ENCODE measurements at regions not wholly inside any gene's neighbourhood (a gene's known extent, or its start where the extent isn't known, plus 50 kb on each side); places are given as distances from the start of the nearest gene placed in this dataset.

- no peak overlapping the region for H3K4me3 ChIP-seq
- WGBS, 5 donors = 40 to 78% (median 58%) methylated on average over 3 of the region's 3 CpGs
- no peak for TF ChIP-seq POLR2A (IDR thresholded peaks at IDR 0.05)
- TF ChIP-seq POLR2AphosphoS5 (IDR thresholded peaks at IDR 0.05) = no peak
- no peak for TF ChIP-seq EP300 (IDR thresholded peaks at IDR 0.05)
- TF ChIP-seq CTCF (IDR thresholded peaks at IDR 0.05) = no peak
- H3K4me1 ChIP-seq = no peaks in the 10 kb centered on the region
- H3K9me3 ChIP-seq = peaks cover 0 to 7% (median 3%) of the 10 kb centered on the region in 4 donors
- no peak overlapping the region for H3K27ac ChIP-seq
- intact Hi-C loops (cut with DNase I; ENCODE audit: low total_unique reads) = no loop called here
- no peaks in the 10 kb centered on the region for H3K36me3 ChIP-seq
- no peaks in the 10 kb centered on the region for H3K27me3 ChIP-seq
- no peak for DNase-seq
Observed at GRCh38 chr6:137933696-137934095, 66.6 kb downstream of the TNFAIP3 start.

DNA sequence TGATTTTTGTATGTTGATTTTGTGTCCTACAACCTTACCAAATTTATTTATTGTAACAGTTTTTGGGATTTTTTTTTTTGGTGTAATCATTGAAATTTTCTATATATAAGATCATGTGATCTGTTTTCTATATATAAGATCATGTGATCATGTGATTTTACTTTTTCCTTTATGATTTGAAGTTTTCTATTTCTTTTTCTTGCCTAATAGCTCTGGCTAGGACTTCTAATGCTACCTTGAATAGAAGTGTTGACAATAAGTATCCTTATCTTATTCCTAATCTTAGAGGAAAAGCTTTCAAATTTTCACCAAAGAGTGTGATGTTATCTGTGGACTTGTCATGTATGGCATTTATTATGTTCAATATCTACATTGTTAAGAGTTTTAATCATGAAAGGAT, 69.7 kb downstream of the TNFAIP3 start:
- TF ChIP-seq POLR2AphosphoS5 (IDR thresholded peaks at IDR 0.05) = no peak
- TF ChIP-seq EP300 (IDR thresholded peaks at IDR 0.05) = no peak
- TF ChIP-seq POLR2A (IDR thresholded peaks at IDR 0.05) = no peak
- no peak for TF ChIP-seq CTCF (IDR thresholded peaks at IDR 0.05)
- intact Hi-C loops (cut with DNase I; ENCODE audit: low total_unique reads) = no loop called here

DNA sequence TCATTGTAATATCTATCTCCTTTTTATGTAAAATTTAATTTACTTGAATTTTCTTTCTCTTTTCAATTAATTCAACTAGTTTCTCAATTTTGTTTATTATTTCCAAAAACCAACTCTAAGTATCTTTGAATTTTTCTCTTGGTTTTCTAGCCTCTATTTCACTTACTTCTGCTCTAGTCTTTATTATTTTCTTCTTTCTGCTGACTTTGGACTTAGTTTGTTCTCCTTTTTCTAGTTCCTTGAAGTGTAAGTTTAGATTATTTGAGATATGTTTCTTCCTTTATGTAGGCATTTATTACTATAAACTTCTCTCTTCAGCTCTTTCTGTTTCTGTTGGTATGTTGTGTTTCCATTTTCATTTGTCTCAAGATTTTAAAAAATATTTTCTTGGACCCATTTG, 70.8 kb downstream of the TNFAIP3 start:
- Histone ChIP-seq H3K4me1 (no peaks in the 10 kb centered on the region), H3K27ac (no peak overlapping the region), H3K27me3 (no peaks in the 10 kb centered on the region), H3K9me3 (peaks cover 0 to 9% (median 7%) of the 10 kb centered on the region in 4 donors), H3K36me3 (no peaks in the 10 kb centered on the region), H3K4me3 (no peak overlapping the region)
- TF ChIP-seq EP300 (IDR thresholded peaks at IDR 0.05) (no peak), CTCF (IDR thresholded peaks at IDR 0.05) (no peak), POLR2A (IDR thresholded peaks at IDR 0.05) (no peak), POLR2AphosphoS5 (IDR thresholded peaks at IDR 0.05) (no peak)
- intact Hi-C loops (cut with DNase I; ENCODE audit: low total_unique reads) = no loop called here
- no peak for DNase-seq

More for the DNA sequence above, 69.7 kb downstream of the TNFAIP3 start:
- Histone ChIP-seq H3K9me3 (peaks cover 0 to 9% (median 7%) of the 10 kb centered on the region in 4 donors), H3K4me3 (no peak overlapping the region), H3K36me3 (no peaks in the 10 kb centered on the region), H3K4me1 (no peaks in the 10 kb centered on the region), H3K27me3 (no peaks in the 10 kb centered on the region), H3K27ac (no peak overlapping the region)
- no peak for DNase-seq

DNA sequence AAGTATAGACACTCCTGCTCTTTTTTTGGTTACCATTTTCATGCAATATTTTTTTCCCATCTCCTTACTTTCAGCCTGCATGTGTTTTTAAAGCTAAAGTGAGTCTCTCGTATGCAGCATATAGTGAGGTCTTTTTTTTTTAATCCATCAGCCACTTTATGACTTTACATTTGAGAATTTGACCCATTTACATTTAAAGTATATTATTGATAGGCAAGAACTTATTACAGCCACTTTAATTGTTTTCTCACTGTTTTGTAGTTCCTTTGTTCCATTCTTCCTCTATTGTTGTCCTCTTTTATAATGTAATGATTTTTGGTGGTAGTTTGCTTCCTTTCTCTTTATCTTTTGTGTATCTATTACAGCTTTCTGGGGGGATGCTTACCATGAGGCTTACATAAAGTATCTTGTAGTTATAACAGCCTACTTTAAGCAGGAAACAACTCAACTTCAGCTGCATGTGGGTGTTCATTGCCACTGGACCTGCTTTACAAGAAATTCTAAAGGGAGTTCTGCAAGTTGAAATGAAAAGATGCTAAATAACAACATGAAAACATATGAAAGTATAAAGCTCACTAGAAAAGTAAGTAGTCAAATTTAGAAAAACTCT, 71.8 kb downstream of the TNFAIP3 start:
- intact Hi-C loops (cut with DNase I; ENCODE audit: low total_unique reads) = no loop called here
- Histone ChIP-seq H3K27ac (no peak overlapping the region), H3K36me3 (no peaks in the 10 kb centered on the region), H3K4me1 (no peaks in the 10 kb centered on the region), H3K4me3 (no peak overlapping the region), H3K9me3 (peaks cover 0 to 9% (median 7%) of the 10 kb centered on the region in 4 donors), H3K27me3 (no peaks in the 10 kb centered on the region)
- TF ChIP-seq POLR2A (IDR thresholded peaks at IDR 0.05) (no peak), CTCF (IDR thresholded peaks at IDR 0.05) (no peak), POLR2AphosphoS5 (IDR thresholded peaks at IDR 0.05) (no peak), EP300 (IDR thresholded peaks at IDR 0.05) (no peak)
- no peak for DNase-seq
- WGBS, 5 donors = 85 to 100% (median 90%) methylated on average over 1 of the region's 1 CpG

Measured in stomach (tissue), 8 donors.